ENCODE measurements at regions not wholly inside any gene's neighbourhood (a gene's known extent, or its start where the extent isn't known, plus 50 kb on each side); places are given as distances from the start of the nearest gene placed in this dataset.
A peak's percentile ranks its signal among the peaks of the same experiment; 100 is the strongest.

GRCh38 chr12:19848421-19848820, 409.1 kb downstream of the AEBP2 start:
- Histone ChIP-seq H3K27ac (no peak overlapping the region), H3K9me3 (no peaks in the 10 kb centered on the region), H3K4me3 (no peak overlapping the region), H3K4me1 (no peaks in the 10 kb centered on the region), H3K36me3 (no peaks in the 10 kb centered on the region), H3K27me3 (no peaks in the 10 kb centered on the region)
- 86% methylated on average over 2 of the region's 2 CpGs for WGBS
- DNase-seq (ENCODE audit: low spot score in 2 of 2): no peak
- TF ChIP-seq POLR2A (IDR thresholded peaks at IDR 0.05) (no peak), POLR2AphosphoS5 (IDR thresholded peaks at IDR 0.05) (no peak), CTCF (IDR thresholded peaks at IDR 0.05) (no peak), EP300 (IDR thresholded peaks at IDR 0.05) (no peak)

GRCh38 chr12:19849208-19849607, 409.9 kb downstream of the AEBP2 start:
- Histone ChIP-seq H3K9me3 (no peaks in the 10 kb centered on the region), H3K27ac (no peak overlapping the region), H3K4me3 (no peak overlapping the region), H3K36me3 (no peaks in the 10 kb centered on the region), H3K4me1 (no peaks in the 10 kb centered on the region), H3K27me3 (no peaks in the 10 kb centered on the region)
- DNase-seq (ENCODE audit: low spot score in 2 of 2): no peak
- no peak for TF ChIP-seq POLR2A (IDR thresholded peaks at IDR 0.05)
- no peak for TF ChIP-seq EP300 (IDR thresholded peaks at IDR 0.05)
- TF ChIP-seq POLR2AphosphoS5 (IDR thresholded peaks at IDR 0.05): no peak
- no peak for TF ChIP-seq CTCF (IDR thresholded peaks at IDR 0.05)
- WGBS: 85% methylated on average over 2 of the region's 2 CpGs

- TF ChIP-seq POLR2AphosphoS5 (IDR thresholded peaks at IDR 0.05) (no peak), POLR2A (IDR thresholded peaks at IDR 0.05) (no peak), CTCF (IDR thresholded peaks at IDR 0.05) (no peak), EP300 (IDR thresholded peaks at IDR 0.05) (no peak)
- no peaks in the 10 kb centered on the region for H3K27me3 ChIP-seq
- H3K4me1 ChIP-seq: peaks cover 1% of the 10 kb centered on the region
- no peaks in the 10 kb centered on the region for H3K36me3 ChIP-seq
- no peak overlapping the region for H3K27ac ChIP-seq
- WGBS: 48% methylated on average over 11 of the region's 11 CpGs
- no peak for DNase-seq (ENCODE audit: low spot score in 2 of 2)
- H3K4me3 ChIP-seq: no peak overlapping the region
- H3K9me3 ChIP-seq: no peaks in the 10 kb centered on the region
Observed at GRCh38 chr12:19850346-19851065, 411.2 kb downstream of the AEBP2 start.

- 83% methylated on average over 5 of the region's 5 CpGs for WGBS
- H3K36me3 ChIP-seq: no peaks in the 10 kb centered on the region
- no peak for DNase-seq (ENCODE audit: low spot score in 2 of 2)
- H3K4me1 ChIP-seq: peaks cover 13% of the 10 kb centered on the region
- no peaks in the 10 kb centered on the region for H3K27me3 ChIP-seq
- TF ChIP-seq CTCF (IDR thresholded peaks at IDR 0.05): no peak
- H3K9me3 ChIP-seq: no peaks in the 10 kb centered on the region
- no peak overlapping the region for H3K4me3 ChIP-seq
- no peak overlapping the region for H3K27ac ChIP-seq
Observed at GRCh38 chr12:19852100-19852855, 413.0 kb downstream of the AEBP2 start.

GRCh38 chr12:19855851-19856250, 416.6 kb downstream of the AEBP2 start:
- Histone ChIP-seq H3K27ac (peak overlapping the region; percentile 17), H3K36me3 (no peaks in the 10 kb centered on the region), H3K27me3 (no peaks in the 10 kb centered on the region), H3K9me3 (no peaks in the 10 kb centered on the region), H3K4me3 (no peak overlapping the region), H3K4me1 (peaks cover 13% of the 10 kb centered on the region)
- WGBS: 36% methylated on average over 4 of the region's 4 CpGs
- TF ChIP-seq CTCF (IDR thresholded peaks at IDR 0.05) (no peak), POLR2A (IDR thresholded peaks at IDR 0.05) (no peak), POLR2AphosphoS5 (IDR thresholded peaks at IDR 0.05) (no peak), EP300 (IDR thresholded peaks at IDR 0.05) (no peak)
- no peak for DNase-seq (ENCODE audit: low spot score in 2 of 2)

All from suprapubic skin (tissue), 4 donors.